CD4-positive, alpha-beta T cell treated with Interleukin-15 for 1 hour (primary cell): ENCODE measurements at regions not wholly inside any gene's neighbourhood (a gene's known extent, or its start where the extent isn't known, plus 50 kb on each side); places are given as distances from the start of the nearest gene placed in this dataset.
"Not testable (repeated sequence)": the region's sequence is repeated elsewhere in the genome, so short reads cannot be mapped to it uniquely, and the experiment has no call there.

Experiments
- DNase-seq: peaks from one replicate; pipeline ENCODE4 v3.0.0-alpha.2; 2020

DNA sequence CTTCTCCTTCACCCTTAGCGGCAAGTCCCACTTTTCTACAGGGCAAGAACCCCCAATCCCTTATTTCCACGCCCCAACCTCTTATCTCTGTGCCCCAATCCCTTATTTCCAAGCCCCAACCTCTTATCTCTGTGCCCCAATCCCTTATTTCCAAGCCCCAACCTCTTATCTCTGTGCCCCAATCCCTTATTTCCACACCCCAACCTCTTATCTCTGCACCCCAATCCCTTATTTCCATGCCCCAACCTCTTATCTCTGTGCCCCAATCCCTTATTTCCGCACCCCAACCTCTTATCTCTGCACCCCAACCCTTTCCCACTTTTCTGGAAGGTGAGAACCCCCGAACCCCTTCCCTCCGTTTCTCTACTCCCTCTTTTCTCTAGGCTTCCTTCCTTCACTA, 116.1 kb upstream of the GJE1 start:
- not testable (repeated sequence) for DNase-seq

DNA sequence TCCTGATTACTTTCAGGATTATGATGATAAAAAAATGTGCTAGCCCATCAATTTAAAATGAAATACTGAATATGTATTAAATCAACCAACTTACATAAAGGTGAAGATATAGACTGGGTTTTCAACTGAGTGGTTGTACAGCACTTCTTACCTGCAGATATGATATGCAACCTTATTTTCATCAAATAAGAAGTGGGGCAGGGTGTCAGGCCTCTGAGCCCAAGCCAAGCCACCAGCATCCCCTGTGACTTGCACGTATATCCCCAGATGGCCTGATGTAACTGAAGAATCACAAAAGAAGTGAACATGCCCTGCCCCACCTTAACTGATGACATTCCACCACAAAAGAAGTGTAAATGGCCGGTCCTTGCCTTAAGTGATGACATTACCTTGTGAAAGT, 117.3 kb upstream of the GJE1 start:
- DNase-seq = not testable (repeated sequence)

DNA sequence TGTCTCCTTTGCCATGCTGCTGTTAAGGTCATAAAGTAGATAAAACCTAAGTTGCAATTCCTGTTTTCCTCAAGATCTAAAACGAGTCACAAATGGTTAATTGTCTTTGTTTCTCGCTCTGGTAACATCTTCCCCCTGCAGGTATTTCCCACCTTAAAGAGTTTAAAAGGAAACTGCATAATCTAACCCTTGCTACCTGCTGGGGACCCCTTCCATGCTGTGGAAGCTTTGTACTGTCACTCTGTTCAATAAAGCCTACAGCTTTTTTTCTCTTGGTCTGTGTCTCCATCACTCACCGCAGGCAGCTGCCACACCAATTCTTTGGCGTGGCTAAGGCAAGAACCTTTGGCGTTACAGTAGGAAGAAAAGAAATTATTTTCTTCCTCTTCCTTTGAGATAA, 117.7 kb upstream of the GJE1 start:
- no peak for DNase-seq

DNA sequence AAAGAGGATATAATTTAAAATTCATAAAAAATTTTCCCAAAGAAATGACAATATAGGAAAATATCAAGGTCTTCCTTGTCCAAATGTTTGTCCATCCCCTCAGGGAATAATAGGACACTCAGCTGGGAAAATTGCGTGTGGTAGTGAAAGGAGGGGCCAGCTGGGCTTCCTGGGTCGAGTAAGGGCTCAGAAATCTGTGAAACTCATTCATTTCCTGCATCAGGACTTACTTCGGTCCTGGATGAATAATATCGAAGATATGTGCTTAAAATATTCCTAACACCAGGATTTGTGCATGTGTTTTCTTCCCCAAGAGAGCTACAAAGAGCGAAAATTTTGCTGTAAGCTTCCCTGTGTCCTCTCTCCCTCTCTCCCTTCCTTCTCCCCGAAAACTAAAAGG, 118.2 kb upstream of the GJE1 start:
- DNase-seq = no peak

DNA sequence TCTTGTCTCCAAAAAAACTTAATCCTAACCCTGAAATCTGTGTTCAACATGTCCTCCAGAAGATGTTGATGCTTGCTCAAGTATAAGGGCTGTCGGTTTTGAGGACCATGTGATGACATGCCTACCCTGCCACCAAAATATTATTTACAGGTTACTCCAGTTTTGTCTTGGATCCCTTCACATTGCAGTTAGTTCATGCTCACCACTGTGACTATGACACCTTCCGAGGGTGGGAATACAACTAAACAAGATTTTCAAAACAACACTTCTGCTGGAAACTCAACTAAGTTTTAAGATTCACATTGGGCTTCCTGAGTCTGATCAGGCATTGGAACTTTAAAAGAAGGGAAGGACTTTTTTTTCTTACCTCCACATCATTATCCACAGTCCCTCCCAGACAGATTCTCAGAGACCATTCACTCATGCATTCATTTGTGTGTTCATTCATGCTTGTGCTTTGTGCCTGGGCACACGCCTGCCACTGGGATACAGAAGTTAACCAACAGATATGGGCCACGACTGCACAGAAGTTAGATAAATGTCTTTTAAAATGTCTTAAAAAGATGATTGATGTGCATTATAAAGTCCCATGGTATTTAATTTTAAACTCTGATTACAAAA, 118.7 kb upstream of the GJE1 start:
- no peak for DNase-seq

DNA sequence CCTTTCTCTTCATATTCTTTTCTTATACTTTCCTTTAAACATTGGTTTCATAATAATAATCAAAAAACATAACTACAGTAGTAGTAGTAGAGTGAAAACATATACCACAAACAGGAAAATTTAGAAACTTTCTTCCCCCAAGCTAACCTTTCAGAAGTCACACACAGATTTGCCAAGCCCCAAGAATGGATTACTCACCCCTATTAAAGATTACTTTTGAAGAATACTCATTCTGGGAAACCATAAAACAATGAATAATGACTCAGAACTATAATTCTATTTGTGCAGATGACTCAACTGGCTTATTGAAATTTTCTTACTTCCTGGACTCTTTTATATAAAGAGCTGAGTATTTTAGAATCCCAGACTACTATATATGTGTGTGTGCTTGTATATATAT, 119.4 kb upstream of the GJE1 start:
- DNase-seq = no peak

DNA sequence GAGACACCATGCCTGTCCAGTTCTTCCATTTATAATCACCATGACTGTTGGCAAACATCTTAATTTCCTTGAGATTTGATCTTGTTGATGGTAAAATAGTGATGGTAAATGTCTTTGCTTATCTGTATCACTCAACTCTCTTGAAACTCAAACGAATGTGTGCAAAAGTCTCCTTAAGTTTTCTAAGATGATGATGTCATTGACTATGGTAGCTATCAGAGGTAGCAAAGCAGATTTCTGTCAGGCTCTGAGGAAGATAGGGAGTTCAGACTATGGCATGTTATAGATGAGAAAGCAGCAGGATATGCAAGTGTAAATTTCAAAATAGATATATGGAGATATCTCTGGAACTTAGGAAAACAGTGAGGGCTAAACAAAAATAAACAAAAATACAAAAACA, 121.0 kb upstream of the GJE1 start:
- no peak for DNase-seq

DNA sequence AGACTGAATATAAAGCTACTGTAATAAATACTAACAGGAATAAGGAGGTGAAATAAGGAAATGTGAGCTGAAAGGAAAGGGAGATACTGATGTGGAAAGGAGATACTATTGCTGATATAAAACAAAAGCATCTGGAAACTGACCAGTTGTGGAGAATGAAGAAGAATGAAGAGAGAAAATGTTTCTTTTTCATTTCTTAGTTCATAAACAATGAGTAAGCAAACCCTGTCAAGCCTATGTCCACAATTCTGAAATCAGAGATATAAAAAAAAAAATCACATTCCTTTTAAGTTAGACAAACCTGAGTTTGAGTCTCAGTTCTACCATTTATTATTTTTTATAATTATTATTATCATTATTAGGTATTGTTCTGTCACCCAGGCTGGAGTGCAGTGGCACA, 121.6 kb upstream of the GJE1 start:
- DNase-seq = no peak

DNA sequence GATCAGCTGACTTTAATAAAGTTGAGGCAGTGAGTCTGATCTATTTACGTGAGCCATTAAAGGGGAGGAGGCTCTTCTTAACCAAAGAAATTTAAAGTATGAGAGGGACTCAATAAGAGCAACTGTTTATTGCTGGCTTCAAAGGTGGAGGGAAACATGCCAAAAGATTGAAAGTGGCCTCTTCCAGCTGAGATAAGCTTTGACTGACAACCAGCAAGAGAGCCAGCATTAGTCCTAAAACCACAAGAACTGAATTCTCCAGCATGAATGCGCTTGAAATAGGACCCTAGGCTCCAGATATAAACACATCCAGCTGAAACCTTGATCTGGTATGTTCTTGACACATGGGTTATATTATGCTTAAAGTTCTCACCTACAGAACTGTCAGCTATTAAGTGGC, 123.1 kb upstream of the GJE1 start:
- no peak for DNase-seq

DNA sequence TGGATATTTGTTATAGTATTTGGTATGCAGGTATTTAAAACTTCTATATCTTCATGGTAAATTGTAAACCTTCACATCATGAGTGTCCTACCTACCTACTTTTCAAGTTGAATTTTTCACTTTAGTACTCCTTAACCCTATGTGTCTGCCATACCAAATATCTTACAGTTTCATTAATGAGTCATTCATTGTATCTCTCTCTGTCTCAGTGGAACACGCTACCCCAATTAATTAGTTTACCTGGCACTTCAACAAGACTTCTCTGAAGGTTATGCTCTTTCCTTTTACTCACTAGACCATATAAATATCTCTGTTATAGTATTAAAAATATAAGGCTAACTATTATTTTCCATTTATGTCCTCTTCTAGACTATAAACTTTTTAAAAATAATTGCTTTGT, 123.9 kb upstream of the GJE1 start:
- no peak for DNase-seq

DNA sequence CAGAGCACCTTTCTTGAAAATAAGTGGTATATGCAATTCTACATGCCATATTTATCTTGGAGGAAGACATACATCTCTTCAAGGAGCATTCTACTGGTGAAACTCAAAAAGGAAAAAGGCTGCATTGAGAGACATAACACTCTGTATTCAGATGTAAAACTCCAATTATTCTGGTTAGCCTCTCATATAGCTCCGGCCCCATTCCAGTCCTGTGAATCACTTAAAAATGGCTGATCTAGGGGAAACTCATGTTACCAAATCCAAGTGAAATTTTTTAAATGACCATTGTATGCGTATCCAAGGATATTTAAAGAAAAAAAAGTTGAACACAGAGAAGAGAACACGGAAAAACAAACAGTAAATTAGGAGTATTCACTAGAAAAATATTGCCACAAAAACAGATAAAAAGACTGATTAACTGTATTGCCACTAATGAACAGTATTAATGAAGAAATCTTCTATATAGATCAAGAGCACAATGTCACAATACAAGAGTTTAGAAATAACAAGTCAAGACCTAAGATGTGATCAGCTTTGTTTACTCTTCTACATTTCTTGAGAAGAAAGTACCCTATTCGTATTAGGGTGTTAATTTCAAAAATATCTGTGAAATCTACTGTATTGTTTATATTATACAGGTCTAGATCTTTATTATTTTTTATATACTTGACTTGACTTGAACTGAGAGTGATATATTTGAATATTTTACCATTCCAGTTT, 124.5 kb upstream of the GJE1 start:
- DNase-seq = no peak

DNA sequence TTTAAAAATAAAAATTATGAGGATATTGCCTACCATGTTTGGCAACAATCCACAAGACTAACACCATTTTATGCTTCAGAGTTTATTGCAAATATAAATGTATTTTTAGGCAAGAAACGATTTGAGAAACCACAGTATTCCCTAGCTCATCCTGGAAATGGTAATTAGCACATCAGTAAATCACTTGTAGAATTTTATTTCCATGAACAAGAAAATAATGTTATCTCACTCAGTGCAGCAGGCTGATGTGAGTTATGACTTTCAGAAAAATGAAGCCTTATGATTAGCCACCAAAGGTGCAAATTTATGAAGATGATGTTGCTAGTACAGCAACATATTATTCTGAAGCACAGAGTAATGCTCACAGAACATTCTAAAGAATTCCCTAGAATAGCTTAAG, 127.7 kb upstream of the GJE1 start:
- DNase-seq = no peak

DNA sequence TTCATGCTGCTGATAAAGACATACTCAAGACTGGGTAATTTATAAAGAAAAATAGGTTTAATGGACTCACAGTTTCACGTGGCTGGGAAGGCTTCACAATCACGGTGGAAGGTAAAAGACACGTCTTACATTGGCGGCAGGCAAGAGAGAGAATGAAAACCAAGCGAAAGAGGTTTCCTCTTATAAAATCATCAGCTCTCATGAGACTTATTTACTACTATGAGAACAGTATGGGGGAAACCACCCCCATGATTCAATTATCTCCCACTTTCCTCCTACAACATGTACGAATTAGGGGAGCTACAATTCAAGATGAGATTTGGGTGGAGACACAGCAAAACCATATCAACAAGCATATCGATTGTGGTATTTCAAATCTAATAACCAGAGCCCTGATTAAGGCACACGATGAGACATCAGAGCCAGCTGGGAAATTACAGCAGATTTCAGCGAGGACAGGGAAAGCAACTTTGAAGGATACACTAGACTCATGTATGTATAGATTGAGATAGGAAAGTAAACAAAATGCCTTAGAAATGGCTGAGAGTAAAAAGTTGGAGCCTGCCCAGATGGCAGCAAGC, 129.8 kb upstream of the GJE1 start:
- DNase-seq = no peak

DNA sequence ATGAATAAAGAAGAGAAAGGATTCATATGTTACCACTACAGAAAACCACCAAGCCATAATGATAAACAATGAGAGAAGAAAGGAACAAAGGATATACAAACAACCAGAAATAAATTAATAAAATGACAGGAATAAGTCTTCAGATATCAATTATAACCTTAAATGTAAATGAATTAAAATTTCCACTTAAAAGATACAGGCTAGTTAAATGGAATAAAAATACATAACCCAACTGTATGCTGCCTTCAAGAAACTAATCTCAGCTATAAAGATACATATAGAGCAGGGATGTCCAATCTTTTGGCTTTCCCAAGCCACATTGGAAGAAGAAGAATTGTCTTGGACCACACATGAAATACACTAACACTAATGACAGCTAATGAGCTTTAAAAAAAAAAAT, 135.9 kb upstream of the GJE1 start:
- DNase-seq = no peak

DNA sequence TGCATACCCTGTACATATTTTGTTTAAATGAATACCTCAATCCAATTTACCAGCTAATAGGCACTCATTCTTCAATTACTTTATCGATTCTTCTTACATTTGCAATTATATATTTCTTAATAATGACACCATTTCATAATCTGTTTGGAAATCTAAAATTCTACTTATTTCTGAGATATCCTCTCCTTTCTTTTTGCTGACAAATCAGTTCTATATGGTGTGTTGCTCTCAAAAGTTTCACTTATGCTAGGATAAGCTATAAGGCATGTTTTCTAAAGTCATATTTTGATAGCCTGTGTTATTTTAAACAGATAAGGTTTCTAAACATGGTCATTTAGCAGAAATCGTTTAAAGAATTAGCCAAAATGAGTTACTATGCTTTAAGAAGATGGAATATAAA, 140.6 kb upstream of the GJE1 start:
- no peak for DNase-seq

DNA sequence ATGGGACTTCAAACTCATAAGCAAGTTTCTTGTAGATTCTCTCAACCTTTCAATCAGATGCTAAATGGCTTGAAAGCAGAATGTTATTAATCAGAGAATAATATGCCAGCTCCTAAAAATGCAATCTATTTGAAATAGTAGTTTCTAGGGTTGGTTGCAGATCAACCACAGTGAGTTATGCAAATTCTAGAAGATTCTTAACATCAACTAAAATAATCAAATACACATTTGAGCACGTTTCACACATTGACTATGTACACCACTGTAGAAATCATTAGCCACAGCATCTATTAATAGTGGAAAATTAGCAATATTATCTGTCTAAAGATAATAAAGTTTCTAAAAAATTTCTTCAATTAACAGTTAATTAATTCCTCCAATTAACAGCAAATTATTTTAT, 141.9 kb upstream of the GJE1 start:
- no peak for DNase-seq

DNA sequence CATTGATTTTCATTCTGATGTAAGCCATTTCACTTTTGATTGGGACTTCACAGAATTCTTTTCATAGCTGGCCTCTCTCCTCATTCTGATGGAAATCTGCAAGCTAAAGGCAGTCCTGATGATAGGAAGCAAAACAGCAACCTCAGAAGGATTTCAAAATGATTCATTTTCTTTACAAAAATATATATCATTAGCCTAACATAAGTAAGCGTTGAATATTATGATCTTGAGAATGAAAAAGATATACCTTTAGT, 143.1 kb upstream of the GJE1 start:
- DNase-seq = no peak

DNA sequence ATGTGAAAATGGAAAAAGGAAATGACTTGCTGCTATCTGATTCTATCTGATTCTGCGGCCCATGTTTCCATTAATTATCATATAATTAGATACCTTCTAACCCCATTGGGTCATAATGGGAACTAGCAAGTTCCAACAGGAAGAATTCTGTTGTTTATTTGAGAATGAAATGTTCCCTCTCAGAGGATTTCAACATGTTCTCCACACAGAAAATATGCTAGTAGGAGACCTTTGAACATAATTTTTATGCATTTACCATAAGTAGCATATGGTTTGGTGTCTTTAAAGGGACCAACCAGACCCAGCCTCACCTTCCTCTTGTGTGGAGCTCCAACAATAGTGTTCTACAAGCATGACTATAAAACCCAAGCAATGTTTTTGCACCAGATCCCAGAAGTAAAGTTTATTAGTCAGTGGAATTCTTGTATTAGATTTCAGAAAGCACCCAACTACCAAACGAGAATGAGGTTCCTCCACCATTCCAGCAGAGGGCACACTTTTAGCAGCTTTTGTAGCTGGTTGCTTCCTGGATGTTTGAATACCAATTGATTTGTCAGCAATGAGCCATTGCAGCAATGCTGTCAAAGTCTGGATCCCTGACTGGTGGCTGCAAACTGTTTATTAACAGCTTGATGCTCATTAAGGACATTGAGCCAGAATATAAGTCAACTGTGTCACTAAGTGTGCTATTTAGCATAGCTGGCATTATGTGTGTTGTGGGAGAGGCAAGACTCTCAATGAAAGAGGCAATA, 143.6 kb upstream of the GJE1 start:
- no peak for DNase-seq

DNA sequence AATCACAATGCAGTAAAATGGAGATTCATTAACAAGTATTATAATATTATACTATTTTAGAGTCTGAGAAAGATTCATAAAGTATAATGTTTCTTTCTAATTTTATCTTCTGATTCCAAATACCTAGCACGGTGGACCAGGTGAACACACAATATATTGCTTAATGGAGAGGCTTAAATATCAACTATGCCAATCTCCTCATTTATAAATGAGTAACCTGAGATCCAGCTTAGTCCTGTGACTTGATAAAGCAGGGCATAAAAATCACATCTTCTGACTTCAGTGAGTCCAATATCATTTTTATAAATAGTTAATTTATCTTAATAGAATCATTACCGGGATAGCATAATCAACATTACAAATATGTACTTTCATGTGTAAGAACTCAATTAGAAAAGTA, 144.4 kb upstream of the GJE1 start:
- no peak for DNase-seq

DNA sequence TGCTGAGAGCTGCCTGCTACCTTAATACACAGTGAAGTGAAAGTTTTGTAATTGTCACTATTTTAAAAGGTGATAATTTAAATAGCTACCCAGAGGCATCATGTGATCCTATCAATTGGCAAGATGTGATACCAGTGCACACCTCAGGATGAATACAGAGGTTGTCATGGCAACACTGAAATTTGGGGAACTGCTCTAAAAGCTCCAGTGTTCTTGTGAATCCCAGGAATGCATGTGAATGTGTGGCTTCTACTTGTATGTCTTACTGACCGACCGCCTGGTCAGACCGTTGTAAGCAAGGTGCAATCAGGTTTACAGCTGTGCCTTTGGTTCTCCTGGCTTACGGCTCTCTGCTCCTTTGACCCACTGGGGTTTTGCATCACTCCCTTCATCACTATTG, 146.3 kb upstream of the GJE1 start:
- DNase-seq = no peak

DNA sequence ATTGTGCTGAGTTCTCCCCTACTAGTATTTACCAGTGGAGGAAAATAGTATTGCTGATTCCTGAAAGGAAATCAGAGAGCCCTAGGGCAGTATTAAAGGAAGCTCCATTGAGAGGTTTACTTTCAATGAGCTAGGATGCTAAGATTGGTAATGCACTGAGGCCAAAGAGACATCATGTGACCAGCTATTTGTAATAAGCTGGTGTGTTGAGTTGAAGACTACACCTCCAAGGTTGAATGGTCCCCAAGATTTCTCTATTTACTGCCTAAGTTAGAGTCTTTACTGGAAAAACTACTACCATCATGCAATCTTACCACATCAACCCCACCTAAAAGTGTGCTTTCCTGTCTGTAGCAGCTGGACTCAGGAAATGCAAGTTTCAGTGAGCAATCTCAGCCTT, 151.5 kb upstream of the GJE1 start:
- DNase-seq = no peak

DNA sequence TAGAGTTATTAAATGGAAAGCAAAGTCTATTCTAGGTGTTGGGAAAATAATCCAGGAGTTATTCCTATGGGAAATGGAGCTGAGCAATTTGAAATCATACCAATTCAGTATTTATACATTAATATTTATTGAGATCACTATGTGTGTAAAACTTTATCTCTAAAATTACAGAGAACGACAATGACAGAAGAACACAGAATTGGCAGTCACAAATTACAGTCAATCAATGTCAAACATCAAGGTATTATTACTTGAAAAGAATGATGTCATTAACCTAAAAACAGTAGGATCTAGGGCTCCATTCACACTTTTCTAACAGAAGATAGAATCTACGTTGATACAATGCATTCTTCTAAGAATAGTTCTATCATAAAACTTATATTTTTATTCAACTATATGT, 154.9 kb upstream of the GJE1 start:
- no peak for DNase-seq

DNA sequence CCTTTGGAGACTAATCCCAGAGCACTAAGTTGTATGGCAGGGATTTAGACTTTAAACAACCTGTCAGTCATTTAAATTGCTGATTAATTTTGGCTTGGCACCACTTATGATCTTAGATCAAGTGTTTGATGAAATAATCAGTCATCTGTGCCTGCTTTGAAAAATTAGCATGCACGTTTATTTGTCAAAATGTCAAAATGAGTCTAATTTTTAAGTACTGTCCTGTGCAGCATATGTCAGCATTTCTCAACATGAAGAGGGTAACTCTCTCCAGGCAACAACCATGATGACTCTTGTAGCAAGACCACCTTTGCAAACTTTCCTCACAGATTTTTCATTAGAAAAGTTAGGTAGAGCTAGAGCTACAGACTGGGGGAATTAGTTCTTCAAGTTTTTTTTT, 155.7 kb upstream of the GJE1 start:
- DNase-seq = no peak

DNA sequence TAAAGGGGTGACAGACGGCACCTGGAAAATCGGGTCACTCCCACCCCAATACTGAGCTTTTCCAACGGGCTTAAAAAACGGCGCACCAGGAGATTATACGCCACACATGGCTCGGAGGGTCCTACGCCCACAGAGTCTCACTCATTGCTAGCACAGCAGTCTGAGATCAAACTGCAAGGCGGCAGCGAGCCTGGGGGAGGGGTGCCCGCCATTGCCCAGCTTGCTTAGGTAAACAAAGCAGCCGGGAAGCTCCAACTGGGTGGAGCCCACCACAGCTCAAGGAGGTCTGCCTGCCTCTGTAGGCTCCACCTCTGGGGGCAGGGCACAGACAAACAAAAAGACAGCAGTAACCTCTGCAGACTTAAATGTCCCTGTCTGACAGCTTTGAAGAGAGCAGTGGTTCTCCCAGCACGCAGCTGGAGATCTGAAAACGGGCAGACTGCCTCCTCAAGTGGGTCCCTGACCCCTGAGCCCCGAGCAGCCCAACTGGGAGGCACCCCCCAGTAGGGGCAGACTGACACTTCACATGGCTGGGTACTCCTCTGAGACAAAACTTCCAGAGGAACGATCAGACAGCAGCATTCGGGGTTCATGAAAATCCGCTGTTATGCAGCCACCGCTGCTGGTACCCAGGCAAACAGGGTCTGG, 162.8 kb upstream of the GJE1 start:
- DNase-seq = not testable (repeated sequence)
